Suprapubic skin (tissue), 4 donors: ENCODE measurements at regions not wholly inside any gene's neighbourhood (a gene's known extent, or its start where the extent isn't known, plus 50 kb on each side); places are given as distances from the start of the nearest gene placed in this dataset.
"Not testable (repeated sequence)": the region's sequence is repeated elsewhere in the genome, so short reads cannot be mapped to it uniquely, and the experiment has no call there.

ENCODE experiments used
- DNase-seq, 2 donors: peaks; one replicate each; pipeline ENCODE4 v3.0.0-alpha.2; 2019; ENCODE audit warnings: low spot score in 2 of 2
- H3K27ac ChIP-seq: fragments of 200-600 bp; sonication (generic); one replicate; pipeline ENCODE4 v1.5.1; 2019
- H3K27me3 ChIP-seq: fragments of 200-600 bp; sonication (generic); one replicate; pipeline ENCODE4 v1.5.1; 2019
- H3K36me3 ChIP-seq: fragments of 200-600 bp; sonication (generic); one replicate; pipeline ENCODE4 v1.5.1; 2019
- H3K4me1 ChIP-seq: fragments of 200-600 bp; sonication (generic); one replicate; pipeline ENCODE4 v1.5.1; 2019
- H3K4me3 ChIP-seq: fragments of 200-600 bp; sonication (generic); one replicate; pipeline ENCODE4 v1.5.1; 2019; ENCODE audit warnings: mild to moderate bottlenecking
- H3K9me3 ChIP-seq: fragments of 200-600 bp; sonication (generic); one replicate; pipeline ENCODE4 v1.5.1; 2019
- CTCF ChIP-seq, 2 donors: fragments of 200-600 bp in 1 of 2; fragments of 450-650 bp in 1 of 2; sonication (generic) in 1 of 2; IDR thresholded peaks; one replicate each; pipeline ENCODE4 v1.5.1; 2016 to 2019; ENCODE audit warnings: antibody characterized with exemption in 2 of 2, mild to moderate bottlenecking in 1 of 2, moderate library complexity in 1 of 2
- EP300 ChIP-seq: sonication (generic); formaldehyde crosslinking; IDR thresholded peaks from one replicate; pipeline ENCODE4 v1.6.1; 2017; ENCODE audit warnings: antibody characterized with exemption
- POLR2A ChIP-seq, 2 donors: fragments of 450-650 bp; IDR thresholded peaks; one replicate each; pipeline ENCODE4 v1.6.1; 2017; ENCODE audit warnings: antibody characterized with exemption in 2 of 2, mild to moderate bottlenecking in 2 of 2, moderate library complexity in 2 of 2
- POLR2AphosphoS5 ChIP-seq, 3 donors: sonication (generic); formaldehyde crosslinking; IDR thresholded peaks; one replicate each; pipeline ENCODE4 v1.6.1; 2017; ENCODE audit warnings: antibody characterized with exemption in 3 of 3
- WGBS: methylation state at CpG from one replicate; pipeline ENCODE4 v1.1.5; 2018; 5-methylcytosine and 5-hydroxymethylcytosine counted together

- no peak for DNase-seq
- WGBS = 65% methylated on average over 16 of the region's 16 CpGs
- no peak overlapping the region for H3K4me3 ChIP-seq
- H3K36me3 ChIP-seq = no peaks in the 10 kb centered on the region
- TF ChIP-seq POLR2A (IDR thresholded peaks at IDR 0.05) (no peak), POLR2AphosphoS5 (IDR thresholded peaks at IDR 0.05) (no peak), CTCF (IDR thresholded peaks at IDR 0.05) (no peak), EP300 (no peak)
- peaks cover 12% of the 10 kb centered on the region for H3K4me1 ChIP-seq
- no peak overlapping the region for H3K27ac ChIP-seq
- H3K9me3 ChIP-seq = no peaks in the 10 kb centered on the region
- H3K27me3 ChIP-seq = peaks cover 69% of the 10 kb centered on the region
Measured at GRCh38 chr1:22208973-22209378, 66.1 kb upstream of the WNT4 start.

- Histone ChIP-seq H3K36me3 (no peaks in the 10 kb centered on the region), H3K9me3 (no peaks in the 10 kb centered on the region), H3K27me3 (peaks cover 69% of the 10 kb centered on the region), H3K27ac (no peak overlapping the region), H3K4me3 (no peak overlapping the region), H3K4me1 (peaks cover 6% of the 10 kb centered on the region)
- WGBS = 82% methylated on average over 11 of the region's 12 CpGs
- no peak for DNase-seq
- TF ChIP-seq CTCF (IDR thresholded peaks at IDR 0.05) = no peak
- TF ChIP-seq POLR2AphosphoS5 (IDR thresholded peaks at IDR 0.05) = no peak
- TF ChIP-seq POLR2A (IDR thresholded peaks at IDR 0.05) = no peak
- no peak for TF ChIP-seq EP300
Measured at GRCh38 chr1:22210176-22210575, 67.3 kb upstream of the WNT4 start.

- WGBS = 59% methylated on average over 7 of the region's 7 CpGs
Measured at GRCh38 chr1:22210636-22211035, 67.7 kb upstream of the WNT4 start.

GRCh38 chr1:22211459-22211858 lies 68.6 kb upstream of the WNT4 start:
- H3K9me3 ChIP-seq, H3K4me3 ChIP-seq, H3K36me3 ChIP-seq, H3K27ac ChIP-seq, DNase-seq, H3K4me1 ChIP-seq: not testable (repeated sequence)
- 94% methylated on average over 6 of the region's 6 CpGs for WGBS
- H3K27me3 ChIP-seq = peaks cover 68% of the 10 kb centered on the region

More at GRCh38 chr1:22210636-22211035, 67.7 kb upstream of the WNT4 start:
- H3K4me3 ChIP-seq = no peak overlapping the region
- TF ChIP-seq POLR2A (IDR thresholded peaks at IDR 0.05) (no peak), EP300 (no peak), POLR2AphosphoS5 (IDR thresholded peaks at IDR 0.05) (no peak), CTCF (IDR thresholded peaks at IDR 0.05) (no peak)
- H3K4me1 ChIP-seq = peaks cover 1% of the 10 kb centered on the region
- no peak overlapping the region for H3K27ac ChIP-seq
- DNase-seq = no peak
- H3K36me3 ChIP-seq = no peaks in the 10 kb centered on the region
- peaks cover 69% of the 10 kb centered on the region for H3K27me3 ChIP-seq
- no peaks in the 10 kb centered on the region for H3K9me3 ChIP-seq

- Histone ChIP-seq H3K4me3 (no peak overlapping the region), H3K27me3 (peaks cover 56% of the 10 kb centered on the region), H3K27ac (no peak overlapping the region), H3K36me3 (no peaks in the 10 kb centered on the region), H3K4me1 (no peaks in the 10 kb centered on the region), H3K9me3 (no peaks in the 10 kb centered on the region)
- TF ChIP-seq POLR2A (IDR thresholded peaks at IDR 0.05) (no peak), POLR2AphosphoS5 (IDR thresholded peaks at IDR 0.05) (no peak), CTCF (IDR thresholded peaks at IDR 0.05) (no peak), EP300 (no peak)
- DNase-seq = no peak
- 65% methylated on average over 18 of the region's 20 CpGs for WGBS
Measured at GRCh38 chr1:22212400-22213233, 69.7 kb upstream of the WNT4 start.
